K562 (cell line): ENCODE measurements at regions not wholly inside any gene's neighbourhood (a gene's known extent, or its start where the extent isn't known, plus 50 kb on each side); places are given as distances from the start of the nearest gene placed in this dataset.

Experiments used
- TF ChIP-seq, protein P1 (sequence below): fragments of 200-600 bp; sonication (generic); IDR thresholded peaks from one replicate; pipeline ENCODE4 v1.6.1; 2012; ENCODE audit warnings: mild to moderate bottlenecking, low read depth, low read length, inconsistent platforms

DNA sequence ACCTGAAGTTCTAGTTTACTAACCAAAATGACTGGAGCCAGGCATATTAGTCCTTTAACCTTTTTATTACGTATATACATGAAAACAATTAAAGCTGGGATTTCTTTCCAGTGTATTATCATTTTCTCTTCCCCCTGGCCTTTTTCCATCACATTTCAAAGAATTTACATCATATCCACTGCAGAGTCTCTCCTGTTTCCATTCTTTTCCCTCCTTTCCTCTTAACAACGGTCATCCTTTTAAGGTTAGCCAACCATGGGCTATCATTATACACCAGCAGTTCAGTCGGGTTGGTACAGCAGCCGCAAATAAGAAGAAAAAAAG, 104.6 kb downstream of the TFAP2A start (continued):
- TF ChIP-seq, protein P1, sequence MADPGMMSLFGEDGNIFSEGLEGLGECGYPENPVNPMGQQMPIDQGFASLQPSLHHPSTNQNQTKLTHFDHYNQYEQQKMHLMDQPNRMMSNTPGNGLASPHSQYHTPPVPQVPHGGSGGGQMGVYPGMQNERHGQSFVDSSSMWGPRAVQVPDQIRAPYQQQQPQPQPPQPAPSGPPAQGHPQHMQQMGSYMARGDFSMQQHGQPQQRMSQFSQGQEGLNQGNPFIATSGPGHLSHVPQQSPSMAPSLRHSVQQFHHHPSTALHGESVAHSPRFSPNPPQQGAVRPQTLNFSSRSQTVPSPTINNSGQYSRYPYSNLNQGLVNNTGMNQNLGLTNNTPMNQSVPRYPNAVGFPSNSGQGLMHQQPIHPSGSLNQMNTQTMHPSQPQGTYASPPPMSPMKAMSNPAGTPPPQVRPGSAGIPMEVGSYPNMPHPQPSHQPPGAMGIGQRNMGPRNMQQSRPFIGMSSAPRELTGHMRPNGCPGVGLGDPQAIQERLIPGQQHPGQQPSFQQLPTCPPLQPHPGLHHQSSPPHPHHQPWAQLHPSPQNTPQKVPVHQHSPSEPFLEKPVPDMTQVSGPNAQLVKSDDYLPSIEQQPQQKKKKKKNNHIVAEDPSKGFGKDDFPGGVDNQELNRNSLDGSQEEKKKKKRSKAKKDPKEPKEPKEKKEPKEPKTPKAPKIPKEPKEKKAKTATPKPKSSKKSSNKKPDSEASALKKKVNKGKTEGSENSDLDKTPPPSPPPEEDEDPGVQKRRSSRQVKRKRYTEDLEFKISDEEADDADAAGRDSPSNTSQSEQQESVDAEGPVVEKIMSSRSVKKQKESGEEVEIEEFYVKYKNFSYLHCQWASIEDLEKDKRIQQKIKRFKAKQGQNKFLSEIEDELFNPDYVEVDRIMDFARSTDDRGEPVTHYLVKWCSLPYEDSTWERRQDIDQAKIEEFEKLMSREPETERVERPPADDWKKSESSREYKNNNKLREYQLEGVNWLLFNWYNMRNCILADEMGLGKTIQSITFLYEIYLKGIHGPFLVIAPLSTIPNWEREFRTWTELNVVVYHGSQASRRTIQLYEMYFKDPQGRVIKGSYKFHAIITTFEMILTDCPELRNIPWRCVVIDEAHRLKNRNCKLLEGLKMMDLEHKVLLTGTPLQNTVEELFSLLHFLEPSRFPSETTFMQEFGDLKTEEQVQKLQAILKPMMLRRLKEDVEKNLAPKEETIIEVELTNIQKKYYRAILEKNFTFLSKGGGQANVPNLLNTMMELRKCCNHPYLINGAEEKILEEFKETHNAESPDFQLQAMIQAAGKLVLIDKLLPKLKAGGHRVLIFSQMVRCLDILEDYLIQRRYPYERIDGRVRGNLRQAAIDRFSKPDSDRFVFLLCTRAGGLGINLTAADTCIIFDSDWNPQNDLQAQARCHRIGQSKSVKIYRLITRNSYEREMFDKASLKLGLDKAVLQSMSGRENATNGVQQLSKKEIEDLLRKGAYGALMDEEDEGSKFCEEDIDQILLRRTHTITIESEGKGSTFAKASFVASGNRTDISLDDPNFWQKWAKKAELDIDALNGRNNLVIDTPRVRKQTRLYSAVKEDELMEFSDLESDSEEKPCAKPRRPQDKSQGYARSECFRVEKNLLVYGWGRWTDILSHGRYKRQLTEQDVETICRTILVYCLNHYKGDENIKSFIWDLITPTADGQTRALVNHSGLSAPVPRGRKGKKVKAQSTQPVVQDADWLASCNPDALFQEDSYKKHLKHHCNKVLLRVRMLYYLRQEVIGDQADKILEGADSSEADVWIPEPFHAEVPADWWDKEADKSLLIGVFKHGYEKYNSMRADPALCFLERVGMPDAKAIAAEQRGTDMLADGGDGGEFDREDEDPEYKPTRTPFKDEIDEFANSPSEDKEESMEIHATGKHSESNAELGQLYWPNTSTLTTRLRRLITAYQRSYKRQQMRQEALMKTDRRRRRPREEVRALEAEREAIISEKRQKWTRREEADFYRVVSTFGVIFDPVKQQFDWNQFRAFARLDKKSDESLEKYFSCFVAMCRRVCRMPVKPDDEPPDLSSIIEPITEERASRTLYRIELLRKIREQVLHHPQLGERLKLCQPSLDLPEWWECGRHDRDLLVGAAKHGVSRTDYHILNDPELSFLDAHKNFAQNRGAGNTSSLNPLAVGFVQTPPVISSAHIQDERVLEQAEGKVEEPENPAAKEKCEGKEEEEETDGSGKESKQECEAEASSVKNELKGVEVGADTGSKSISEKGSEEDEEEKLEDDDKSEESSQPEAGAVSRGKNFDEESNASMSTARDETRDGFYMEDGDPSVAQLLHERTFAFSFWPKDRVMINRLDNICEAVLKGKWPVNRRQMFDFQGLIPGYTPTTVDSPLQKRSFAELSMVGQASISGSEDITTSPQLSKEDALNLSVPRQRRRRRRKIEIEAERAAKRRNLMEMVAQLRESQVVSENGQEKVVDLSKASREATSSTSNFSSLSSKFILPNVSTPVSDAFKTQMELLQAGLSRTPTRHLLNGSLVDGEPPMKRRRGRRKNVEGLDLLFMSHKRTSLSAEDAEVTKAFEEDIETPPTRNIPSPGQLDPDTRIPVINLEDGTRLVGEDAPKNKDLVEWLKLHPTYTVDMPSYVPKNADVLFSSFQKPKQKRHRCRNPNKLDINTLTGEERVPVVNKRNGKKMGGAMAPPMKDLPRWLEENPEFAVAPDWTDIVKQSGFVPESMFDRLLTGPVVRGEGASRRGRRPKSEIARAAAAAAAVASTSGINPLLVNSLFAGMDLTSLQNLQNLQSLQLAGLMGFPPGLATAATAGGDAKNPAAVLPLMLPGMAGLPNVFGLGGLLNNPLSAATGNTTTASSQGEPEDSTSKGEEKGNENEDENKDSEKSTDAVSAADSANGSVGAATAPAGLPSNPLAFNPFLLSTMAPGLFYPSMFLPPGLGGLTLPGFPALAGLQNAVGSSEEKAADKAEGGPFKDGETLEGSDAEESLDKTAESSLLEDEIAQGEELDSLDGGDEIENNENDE: no peak
